ENCODE measurements at regions not wholly inside any gene's neighbourhood (a gene's known extent, or its start where the extent isn't known, plus 50 kb on each side); places are given as distances from the start of the nearest gene placed in this dataset.
"Not testable (repeated sequence)": the region's sequence is repeated elsewhere in the genome, so short reads cannot be mapped to it uniquely, and the experiment has no call there.

DNA sequence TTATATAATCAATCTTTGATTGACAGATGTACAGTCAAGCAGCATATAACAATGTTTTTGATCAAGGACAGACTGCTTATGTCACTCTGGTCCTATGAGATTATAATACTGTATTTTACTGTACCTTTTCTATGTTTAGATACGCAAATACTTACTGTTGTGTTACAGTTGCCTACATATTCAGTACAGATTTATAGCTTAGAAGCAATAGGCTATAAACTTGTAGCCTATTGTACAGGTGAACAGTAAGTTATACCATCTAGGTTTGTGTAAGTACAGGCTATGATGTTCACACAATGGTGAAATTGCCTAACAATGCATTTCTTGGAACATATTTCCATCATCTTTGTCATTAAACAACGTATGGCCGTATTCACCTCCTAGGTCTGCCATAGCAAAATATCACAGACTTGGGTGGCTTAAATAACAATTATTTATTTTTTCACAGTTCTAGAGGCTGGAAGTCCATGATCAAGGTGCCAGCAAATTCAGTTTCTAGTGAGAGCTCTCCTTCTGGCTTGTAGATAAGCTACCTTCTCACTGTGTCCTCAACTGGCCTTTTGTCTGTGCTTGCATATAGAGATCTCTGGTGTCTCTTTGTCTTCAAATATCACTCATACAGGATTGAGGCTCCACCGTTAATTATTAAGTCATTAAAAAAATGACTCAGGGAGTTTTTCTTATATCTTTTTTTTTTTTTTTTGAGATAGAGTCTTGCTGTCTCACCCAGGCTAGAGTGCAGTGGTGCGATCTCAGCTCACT lies 89.1 kb downstream of the EBLN2 start:
- TF ChIP-seq, protein P1, sequence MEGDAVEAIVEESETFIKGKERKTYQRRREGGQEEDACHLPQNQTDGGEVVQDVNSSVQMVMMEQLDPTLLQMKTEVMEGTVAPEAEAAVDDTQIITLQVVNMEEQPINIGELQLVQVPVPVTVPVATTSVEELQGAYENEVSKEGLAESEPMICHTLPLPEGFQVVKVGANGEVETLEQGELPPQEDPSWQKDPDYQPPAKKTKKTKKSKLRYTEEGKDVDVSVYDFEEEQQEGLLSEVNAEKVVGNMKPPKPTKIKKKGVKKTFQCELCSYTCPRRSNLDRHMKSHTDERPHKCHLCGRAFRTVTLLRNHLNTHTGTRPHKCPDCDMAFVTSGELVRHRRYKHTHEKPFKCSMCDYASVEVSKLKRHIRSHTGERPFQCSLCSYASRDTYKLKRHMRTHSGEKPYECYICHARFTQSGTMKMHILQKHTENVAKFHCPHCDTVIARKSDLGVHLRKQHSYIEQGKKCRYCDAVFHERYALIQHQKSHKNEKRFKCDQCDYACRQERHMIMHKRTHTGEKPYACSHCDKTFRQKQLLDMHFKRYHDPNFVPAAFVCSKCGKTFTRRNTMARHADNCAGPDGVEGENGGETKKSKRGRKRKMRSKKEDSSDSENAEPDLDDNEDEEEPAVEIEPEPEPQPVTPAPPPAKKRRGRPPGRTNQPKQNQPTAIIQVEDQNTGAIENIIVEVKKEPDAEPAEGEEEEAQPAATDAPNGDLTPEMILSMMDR (IDR thresholded peaks at IDR 0.05; ENCODE audit: low read length, missing control alignments), result no peak

DNA sequence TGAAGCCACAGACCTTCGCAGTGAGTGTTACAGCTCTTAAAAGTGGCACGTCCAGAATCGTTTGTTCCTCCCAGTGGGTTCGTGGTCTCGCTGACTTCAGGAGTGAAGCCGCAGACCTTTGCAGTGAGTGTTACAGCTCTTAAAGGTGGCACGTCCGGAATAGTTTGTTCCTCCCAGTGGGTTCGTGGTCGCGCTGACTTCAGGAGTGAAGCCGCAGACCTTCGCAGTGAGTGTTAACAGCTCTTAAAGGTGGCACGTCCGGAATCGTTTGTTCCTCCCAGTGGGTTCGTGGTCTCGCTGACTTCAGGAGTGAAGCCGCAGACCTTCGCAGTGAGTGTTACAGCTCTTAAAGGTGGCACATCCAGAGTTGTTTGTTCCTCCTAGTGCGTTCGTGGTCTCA lies 91.1 kb downstream of the EBLN2 start:
- H3K4me3 ChIP-seq (replicated peaks; ENCODE audit: low read depth, low read length); DNase-seq (ENCODE audit: low read depth): not testable (repeated sequence)

More for the DNA sequence above, 89.1 kb downstream of the EBLN2 start:
- no peak for DNase-seq (ENCODE audit: low read depth)
- H3K4me3 ChIP-seq (replicated peaks; ENCODE audit: low read depth, low read length), result no peak overlapping the region

DNA sequence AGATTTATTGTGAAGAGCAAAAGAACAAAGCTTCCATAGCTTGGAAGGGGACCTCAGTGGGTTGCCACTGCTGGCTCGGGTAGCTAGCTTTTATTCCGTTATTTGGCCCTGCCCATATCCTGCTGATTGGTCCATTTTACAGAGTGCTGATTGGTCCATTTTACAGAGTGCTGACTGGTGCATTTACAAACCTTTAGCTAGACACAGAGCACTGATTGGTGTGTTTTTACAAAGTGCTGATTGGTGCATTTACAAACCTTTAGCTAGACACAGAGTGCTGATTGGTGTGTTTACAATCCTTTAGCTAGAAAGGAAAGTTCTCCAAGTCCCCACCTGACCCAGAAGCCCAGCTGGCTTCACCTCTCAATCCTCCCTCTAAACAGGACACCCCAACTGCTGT lies 91.6 kb downstream of the EBLN2 start:
- H3K4me3 ChIP-seq (replicated peaks; ENCODE audit: low read depth, low read length); DNase-seq (ENCODE audit: low read depth): not testable (repeated sequence)

DNA sequence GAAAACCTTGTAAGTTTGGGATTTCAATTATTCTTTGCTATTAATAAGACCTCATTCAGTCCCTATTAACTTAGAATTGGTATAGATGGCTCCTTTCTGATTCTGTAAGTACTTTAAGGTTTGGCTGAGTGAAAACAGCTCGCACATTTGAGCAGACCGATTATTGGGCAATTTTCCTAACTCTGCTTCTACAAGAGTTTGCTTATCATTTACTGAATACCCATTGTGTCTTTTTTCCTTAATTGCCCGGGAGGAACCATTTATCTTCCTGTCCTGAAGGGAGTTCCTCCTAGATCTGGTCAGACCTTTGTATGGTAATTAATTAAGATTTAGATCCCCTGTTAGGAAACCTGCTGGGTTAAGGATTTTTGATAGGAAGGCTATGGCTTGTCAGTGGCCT lies 92.8 kb downstream of the EBLN2 start:
- not testable (repeated sequence) for H3K4me3 ChIP-seq (replicated peaks; ENCODE audit: low read depth, low read length); DNase-seq (ENCODE audit: low read depth)

DNA sequence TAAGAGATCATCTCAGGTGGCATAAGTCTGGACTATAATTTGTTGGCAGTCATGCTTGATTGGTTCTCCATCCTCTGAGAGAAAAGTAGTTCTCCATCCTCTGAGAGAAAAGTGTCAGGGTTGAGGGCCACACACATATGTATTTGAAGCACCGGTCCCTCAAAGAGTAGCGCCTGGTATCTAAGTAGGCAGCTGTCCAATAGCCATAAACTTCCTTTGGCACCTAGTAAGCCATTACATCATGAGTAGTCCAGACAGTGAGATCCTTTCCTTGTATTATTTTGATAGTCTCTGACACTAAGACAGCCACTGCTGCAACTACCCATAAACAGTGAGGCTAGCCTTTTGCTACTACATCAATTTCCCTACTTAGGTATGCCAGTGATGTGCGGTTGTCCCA lies 94.0 kb downstream of the EBLN2 start:
- DNase-seq (ENCODE audit: low read depth); H3K4me3 ChIP-seq (replicated peaks; ENCODE audit: low read depth, low read length): not testable (repeated sequence)

DNA sequence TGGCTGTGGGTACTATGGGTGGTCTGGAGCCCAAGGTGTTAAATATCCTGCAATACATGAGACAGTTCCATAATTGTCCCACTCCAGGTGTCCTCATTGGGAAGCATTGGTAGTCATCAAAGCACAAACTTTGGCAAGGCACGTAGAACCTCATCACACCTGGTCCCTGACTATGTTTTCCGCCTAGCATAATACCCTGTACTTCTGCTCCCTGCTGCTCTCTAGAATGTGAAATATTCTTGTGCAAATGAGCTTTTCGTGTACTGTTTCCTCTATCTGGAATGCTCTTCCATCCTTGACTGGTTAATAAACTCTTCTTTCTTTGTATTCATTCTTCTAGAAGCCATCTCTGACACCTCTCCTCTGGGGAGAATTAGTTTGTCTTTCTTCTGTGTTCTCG lies 103.2 kb downstream of the EBLN2 start:
- no peak overlapping the region for H3K4me3 ChIP-seq (replicated peaks; ENCODE audit: low read depth, low read length)
- TF ChIP-seq, protein P1 (IDR thresholded peaks at IDR 0.05; ENCODE audit: low read length, missing control alignments), result no peak
- DNase-seq (ENCODE audit: low read depth), result no peak

DNA sequence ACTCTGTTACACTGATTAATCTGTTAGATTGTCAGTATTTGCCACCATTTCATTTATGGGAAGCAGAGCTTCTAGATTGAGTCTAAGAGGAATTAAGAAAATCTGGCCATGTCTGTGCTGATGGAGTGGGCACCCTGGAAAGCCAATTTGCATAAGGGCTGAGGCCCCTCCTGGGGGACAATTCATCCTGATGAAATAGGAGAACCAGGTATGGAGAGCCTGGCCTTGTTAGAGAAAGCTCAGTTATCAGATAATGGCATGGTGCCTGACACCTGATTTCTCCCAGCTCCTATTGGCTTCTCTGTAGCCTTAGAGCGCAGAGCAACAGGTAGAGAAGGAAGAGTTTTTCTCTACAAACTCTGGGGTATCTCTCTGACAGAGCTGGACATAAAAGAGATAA lies 114.2 kb downstream of the EBLN2 start:
- TF ChIP-seq, protein P1 (IDR thresholded peaks at IDR 0.05; ENCODE audit: low read length, missing control alignments), result no peak
- no peak for DNase-seq (ENCODE audit: low read depth)
- H3K4me3 ChIP-seq (replicated peaks; ENCODE audit: low read depth, low read length), result no peak overlapping the region

DNA sequence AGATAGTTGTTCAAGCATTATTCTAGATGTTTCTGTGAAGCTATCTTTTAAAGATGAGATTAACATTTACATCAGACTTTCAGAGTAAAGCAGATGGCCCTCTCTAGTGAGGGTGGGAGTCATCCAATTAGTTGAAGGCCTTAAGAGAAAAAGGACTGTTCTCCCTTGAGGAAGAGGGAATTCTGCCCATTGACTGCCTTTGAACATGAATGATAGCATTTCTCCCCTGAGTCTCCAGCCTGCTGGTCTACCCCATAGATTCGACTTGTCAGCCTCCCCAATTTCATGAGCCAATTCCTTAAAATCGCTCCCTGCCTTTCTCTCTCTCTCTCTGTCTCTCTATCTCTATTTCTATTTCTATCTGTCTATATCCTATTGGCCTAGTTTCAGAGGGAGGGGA lies 115.5 kb downstream of the EBLN2 start:
- no peak overlapping the region for H3K4me3 ChIP-seq (replicated peaks; ENCODE audit: low read depth, low read length)
- TF ChIP-seq, protein P1 (IDR thresholded peaks at IDR 0.05; ENCODE audit: low read length, missing control alignments), result no peak
- DNase-seq (ENCODE audit: low read depth), result no peak

DNA sequence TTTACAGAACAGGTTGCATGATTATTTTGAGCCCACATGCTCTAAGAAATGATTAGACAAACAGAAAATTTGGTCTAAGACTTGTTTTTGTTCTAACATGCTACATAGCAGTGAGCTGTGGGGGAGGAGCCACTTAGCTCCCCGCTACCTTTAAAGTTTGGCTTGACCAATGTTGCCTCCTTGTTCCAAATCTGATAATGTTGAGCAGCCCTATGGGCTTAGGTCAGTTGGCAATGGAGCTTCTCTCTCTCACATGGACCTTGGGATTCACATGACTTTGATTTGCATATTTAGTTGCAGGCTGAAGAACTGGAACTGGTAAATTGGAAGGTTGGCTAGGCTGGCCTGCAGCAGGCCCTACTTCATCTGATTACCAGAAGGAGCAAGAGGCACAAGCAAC lies 116.4 kb downstream of the EBLN2 start:
- TF ChIP-seq, protein P1 (IDR thresholded peaks at IDR 0.05; ENCODE audit: low read length, missing control alignments), result no peak

More for the DNA sequence above, 116.4 kb downstream of the EBLN2 start:
- H3K4me3 ChIP-seq (replicated peaks; ENCODE audit: low read depth, low read length), result no peak overlapping the region
- no peak for DNase-seq (ENCODE audit: low read depth)
